HL-60/S4 treated with phorbol 12-myristate 13-acetate at 8.2 ng/mL for 4 days and 3 days (cell line): ENCODE measurements at regions not wholly inside any gene's neighbourhood (a gene's known extent, or its start where the extent isn't known, plus 50 kb on each side); places are given as distances from the start of the nearest gene placed in this dataset.
"Not testable (repeated sequence)": the region's sequence is repeated elsewhere in the genome, so short reads cannot be mapped to it uniquely, and the experiment has no call there.

Source experiments
- in situ Hi-C: fragments of 300-500 bp; cut with MboI; formaldehyde crosslinking; loops from 2 replicates; pipeline ENCODE4 v1.15.0; 2022; ENCODE audit warnings: low sequenced_read_pairs

- in situ Hi-C loops = no loop called here
Measured at GRCh38 chr11:95412074-95412473, 181.1 kb upstream of the SESN3 start.

DNA sequence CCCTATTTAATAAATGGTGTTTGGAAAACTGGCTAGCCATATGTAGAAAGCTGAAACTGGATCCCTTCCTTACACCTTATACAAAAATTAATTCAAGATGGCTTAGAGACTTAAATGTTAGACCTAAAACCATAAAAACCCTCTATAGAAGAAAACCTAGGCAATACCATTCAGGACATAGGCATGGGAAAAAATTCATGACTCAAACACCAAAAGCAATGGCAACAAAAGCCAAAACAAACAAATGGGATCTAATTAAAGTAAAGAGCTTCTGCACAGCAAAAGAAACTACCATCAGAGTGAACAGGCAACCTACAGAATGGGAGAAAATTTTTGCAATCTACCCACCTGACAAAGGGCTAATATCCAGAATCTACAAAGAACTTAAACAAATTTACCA lies 179.7 kb upstream of the SESN3 start:
- in situ Hi-C loops = not testable (repeated sequence)

DNA sequence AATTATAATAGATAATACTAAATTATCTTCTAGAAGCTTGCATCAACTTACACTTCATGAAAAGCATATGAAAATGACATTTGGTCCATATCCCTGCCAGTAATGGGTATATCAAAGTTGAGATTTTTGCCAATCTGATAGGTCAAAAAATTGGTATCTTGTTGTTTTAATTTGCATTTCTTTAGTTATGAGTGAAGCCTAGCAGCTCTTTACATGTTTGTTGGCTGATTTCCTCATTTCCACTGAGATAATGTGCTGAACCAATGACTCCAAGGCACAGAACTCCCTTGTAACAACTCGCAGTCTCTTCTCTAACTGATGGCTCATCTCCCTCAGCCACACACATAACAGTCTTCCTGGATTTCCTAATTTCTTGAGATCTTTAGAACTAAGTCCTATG lies 175.3 kb upstream of the SESN3 start:
- in situ Hi-C loops = no loop called here

DNA sequence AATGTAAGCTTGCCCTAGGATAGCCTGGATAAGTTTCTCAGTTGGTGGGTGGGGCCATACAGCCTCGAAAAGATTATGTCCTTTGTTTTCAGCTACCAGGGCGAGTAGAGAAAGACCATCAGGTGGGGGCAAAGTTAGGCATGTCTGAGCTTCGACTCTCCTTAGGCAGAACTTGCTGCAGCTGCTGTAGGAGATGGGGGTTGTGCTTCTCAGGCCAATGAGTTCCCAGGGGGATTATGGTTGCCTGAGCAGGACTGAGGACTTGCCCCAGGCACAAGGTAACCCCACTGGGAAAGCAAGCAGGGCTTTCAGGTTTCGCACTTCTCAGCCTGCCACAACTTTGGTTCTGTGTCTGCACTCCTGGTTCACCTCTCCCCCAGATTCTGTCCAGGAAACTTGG lies 173.4 kb upstream of the SESN3 start:
- in situ Hi-C loops = no loop called here

- in situ Hi-C loops = no loop called here
Measured at GRCh38 chr11:95398437-95399112, 167.6 kb upstream of the SESN3 start.

- in situ Hi-C loops = no loop called here
Measured at GRCh38 chr11:95392644-95393043, 161.6 kb upstream of the SESN3 start.

- in situ Hi-C loops = no loop called here
Measured at GRCh38 chr11:95389427-95389826, 158.4 kb upstream of the SESN3 start.

- in situ Hi-C loops = no loop called here
Measured at GRCh38 chr11:95388086-95388485, 157.1 kb upstream of the SESN3 start.

- in situ Hi-C loops = no loop called here
Measured at GRCh38 chr11:95387325-95387724, 156.3 kb upstream of the SESN3 start.

GRCh38 chr11:95385577-95385976 lies 154.6 kb upstream of the SESN3 start:
- in situ Hi-C loops = no loop called here

DNA sequence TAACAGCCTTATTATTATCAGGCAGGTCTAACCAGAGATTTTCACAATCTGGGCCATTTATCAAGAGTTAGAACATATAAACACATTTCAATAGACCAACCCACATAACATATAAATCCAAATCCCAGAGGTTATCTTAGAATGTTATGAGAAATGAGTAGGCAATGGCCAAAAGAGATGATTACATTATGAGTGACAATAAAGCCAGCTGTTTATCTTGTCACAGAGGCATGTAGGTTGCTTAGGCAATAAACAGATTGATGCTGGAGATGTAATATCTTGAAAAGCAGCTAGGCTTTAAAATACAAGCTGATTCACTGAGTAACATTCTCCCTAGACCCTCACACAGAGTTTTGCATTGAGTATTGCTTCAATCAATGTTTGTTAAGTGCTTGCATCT lies 148.5 kb upstream of the SESN3 start:
- in situ Hi-C loops = no loop called here

- in situ Hi-C loops = no loop called here
Measured at GRCh38 chr11:95378789-95379188, 147.8 kb upstream of the SESN3 start.

GRCh38 chr11:95378111-95378510 lies 147.1 kb upstream of the SESN3 start:
- in situ Hi-C loops = no loop called here

GRCh38 chr11:95375886-95376285 lies 144.9 kb upstream of the SESN3 start:
- in situ Hi-C loops = no loop called here

DNA sequence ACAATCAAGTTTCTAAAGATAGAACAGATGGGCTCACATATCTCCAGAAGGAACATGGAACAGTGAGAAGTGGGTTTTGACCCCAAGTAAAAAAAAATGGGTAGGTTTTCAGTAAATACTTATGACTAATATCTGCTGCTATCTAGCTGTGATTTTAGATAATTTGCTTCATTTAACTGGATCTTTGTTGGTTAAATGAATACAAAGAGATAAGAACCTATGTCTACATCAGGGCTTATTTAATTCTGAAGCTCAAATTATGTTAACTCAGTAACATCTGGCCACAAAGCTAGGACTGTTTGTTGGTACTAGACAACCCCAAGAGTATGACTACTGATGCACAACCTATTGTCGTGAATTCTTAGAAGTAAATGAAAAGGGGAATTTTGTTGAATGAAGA lies 144.4 kb upstream of the SESN3 start:
- in situ Hi-C loops = no loop called here

DNA sequence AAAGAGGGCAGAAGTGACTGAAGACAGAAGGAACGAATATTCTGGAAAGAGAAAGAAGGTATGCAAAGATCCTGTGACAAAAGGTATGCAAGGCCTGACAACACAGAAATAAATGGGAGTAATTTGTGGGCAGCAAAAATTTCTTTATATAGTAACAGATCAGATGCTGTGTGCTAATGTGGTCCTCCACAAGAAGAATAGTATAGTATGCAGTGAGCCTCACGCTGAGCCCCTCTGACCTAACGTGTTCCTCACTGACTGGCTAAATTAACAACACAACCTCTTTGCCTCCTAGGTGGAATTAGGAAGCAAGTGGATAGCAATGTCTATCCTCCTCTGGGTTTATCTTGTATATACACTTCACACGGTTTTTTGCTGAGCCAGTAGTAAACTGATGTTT lies 143.1 kb upstream of the SESN3 start:
- in situ Hi-C loops = no loop called here

GRCh38 chr11:95373241-95373640 lies 142.2 kb upstream of the SESN3 start:
- in situ Hi-C loops = no loop called here

DNA sequence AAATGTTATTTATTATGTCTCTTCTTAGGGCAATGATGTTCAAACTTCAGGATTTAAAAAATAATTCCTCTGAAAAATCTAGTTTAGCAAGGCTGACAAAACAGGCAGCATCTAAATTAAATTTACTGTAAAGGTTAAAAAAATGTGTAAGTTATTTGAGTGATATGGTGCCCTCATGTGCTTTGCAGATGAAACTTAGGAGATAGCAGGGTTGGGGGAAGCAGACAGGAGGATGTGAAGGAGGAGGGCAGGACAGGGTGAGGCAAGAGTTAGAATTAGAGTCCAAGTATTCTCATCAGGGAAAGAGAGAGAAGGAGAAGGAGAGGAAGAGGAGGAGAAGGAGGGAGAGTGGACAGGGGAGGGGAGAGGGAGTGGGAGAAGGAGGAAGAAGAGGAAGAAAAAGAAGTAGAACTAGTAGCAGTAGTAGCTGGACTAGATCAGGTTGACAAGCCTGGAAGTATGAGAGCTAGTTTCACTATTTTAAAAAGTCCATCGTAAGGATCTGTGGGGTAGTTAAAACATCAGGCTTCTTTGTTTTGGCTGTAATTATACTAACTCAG lies 141.2 kb upstream of the SESN3 start:
- in situ Hi-C loops = no loop called here

DNA sequence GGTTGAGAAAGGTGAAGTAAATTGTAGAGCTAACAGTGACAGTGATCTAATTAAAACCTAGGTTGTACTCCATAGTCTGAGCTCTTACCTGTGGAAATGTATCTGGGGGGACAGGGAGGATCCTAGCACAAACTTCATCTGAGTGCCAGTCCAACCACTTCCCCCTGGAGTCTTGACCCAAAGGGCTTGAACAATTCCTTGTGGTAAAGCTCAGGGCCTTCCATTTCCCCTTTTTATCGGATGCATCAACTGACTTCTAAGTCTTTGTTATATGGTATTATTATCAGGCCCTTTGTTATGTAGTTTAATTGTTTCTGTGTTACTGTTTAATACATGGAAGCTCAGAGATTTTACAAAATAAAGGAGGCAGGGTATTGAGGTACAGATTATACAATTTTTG lies 140.2 kb upstream of the SESN3 start:
- in situ Hi-C loops = no loop called here

GRCh38 chr11:95367726-95368125 lies 136.7 kb upstream of the SESN3 start:
- in situ Hi-C loops = no loop called here

DNA sequence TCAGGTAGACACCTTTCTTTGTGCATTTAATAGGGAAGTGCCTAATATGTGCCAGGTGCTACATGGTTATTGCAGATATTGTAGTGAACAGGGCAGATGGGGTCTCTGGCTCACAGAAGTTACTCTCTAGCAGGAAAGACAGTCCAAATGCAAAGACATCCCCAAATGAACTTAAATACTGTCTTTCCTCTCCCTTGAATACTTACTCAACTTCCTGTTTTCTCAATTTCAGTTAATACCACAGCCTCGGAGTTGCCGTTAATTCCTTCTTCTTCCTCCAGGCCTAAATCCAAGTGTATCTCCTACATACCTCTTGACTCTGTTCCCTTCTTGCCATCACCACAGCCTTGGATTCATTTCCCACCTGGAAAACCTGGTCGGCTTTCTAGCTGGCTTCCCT lies 134.3 kb upstream of the SESN3 start:
- in situ Hi-C loops = no loop called here

- in situ Hi-C loops = no loop called here
Measured at GRCh38 chr11:95364324-95365295, 133.6 kb upstream of the SESN3 start.
